Right lobe of liver (tissue), 4 donors: ENCODE measurements at regions not wholly inside any gene's neighbourhood (a gene's known extent, or its start where the extent isn't known, plus 50 kb on each side); places are given as distances from the start of the nearest gene placed in this dataset.

Source experiments
- CTCF ChIP-seq, 4 donors: fragments of 200-600 bp in 3 of 4; fragments of 450-650 bp in 1 of 4; IDR thresholded peaks; one replicate each; pipeline versions ENCODE4 v1.5.1 to v1.8.0; 2016 to 2022; ENCODE audit warnings: antibody characterized with exemption in 4 of 4, mild to moderate bottlenecking in 2 of 4
- POLR2A ChIP-seq: fragments of 450-650 bp; IDR thresholded peaks from one replicate; pipeline ENCODE4 v1.6.1; 2017; ENCODE audit warnings: antibody characterized with exemption, mild to moderate bottlenecking
- donor health status: DM: no; HTN: no; CAD: no.
- donor health status: DM: no; HTN: no; CAD: no.
- donor health status: DM: no; HTN: yes; CAD: no.

DNA sequence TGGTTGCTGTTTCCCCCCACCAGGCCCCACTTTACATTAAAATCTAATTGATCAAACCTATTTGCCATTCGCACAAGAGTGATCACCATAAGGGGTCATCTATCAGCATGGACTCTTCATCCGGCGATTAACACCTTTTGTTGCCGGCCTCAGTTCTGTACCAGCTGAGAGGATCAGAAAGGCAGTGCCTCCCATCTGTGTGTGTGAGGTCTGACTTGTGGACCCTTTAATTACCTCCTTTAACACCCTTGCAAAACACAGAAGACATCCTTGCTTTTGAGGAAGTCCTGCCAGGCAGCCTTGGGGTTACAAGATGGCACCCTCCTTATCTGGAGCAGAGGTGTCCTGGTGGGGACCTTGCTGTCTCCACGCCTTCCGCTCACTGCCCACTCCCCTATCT lies 77.2 kb upstream of the IRX3 start:
- TF ChIP-seq CTCF (IDR thresholded peaks at IDR 0.05) (no peak), POLR2A (no peak)
